RWPE2 (cell line): ENCODE measurements at regions not wholly inside any gene's neighbourhood (a gene's known extent, or its start where the extent isn't known, plus 50 kb on each side); places are given as distances from the start of the nearest gene placed in this dataset.

ENCODE experiments used
- ATAC-seq: fragments of 200-7000 bp; cut with Tn5 transposase; 3 replicates; pipeline ENCODE4 v1.9.1; 2021; ENCODE audit warnings: low read depth
- DNase-seq: peaks from one replicate; pipeline ENCODE4 v3.0.0-alpha.2; 2020; ENCODE audit warnings: low spot score
- H3K27ac ChIP-seq: fragments of 450-650 bp; 2 replicates; pipeline ENCODE4 v1.5.1; 2017; ENCODE audit warnings: mild to moderate bottlenecking; ENCODE audit not compliant: poor library complexity, severe bottlenecking
- H3K27me3 ChIP-seq: fragments of 250-450 bp; sonication (Bioruptor Pico); 2 replicates; pipeline ENCODE4 v1.5.1; 2021; ENCODE audit warnings: mild to moderate bottlenecking, moderate library complexity; ENCODE audit not compliant: insufficient read depth, poor library complexity, severe bottlenecking
- H3K36me3 ChIP-seq: fragments of 250-450 bp; sonication (Bioruptor Pico); 2 replicates; pipeline ENCODE4 v1.5.1; 2020; ENCODE audit warnings: low read depth, mild to moderate bottlenecking, moderate library complexity
- H3K4me1 ChIP-seq: fragments of 250-450 bp; sonication (Bioruptor Pico); 2 replicates; pipeline ENCODE4 v1.5.1; 2021; ENCODE audit warnings: mild to moderate bottlenecking, moderate library complexity; ENCODE audit not compliant: insufficient read depth, poor library complexity, severe bottlenecking
- H3K4me3 ChIP-seq: fragments of 250-450 bp; sonication (Bioruptor Pico); 2 replicates; pipeline ENCODE4 v1.5.1; 2021; ENCODE audit warnings: mild to moderate bottlenecking, moderate library complexity; ENCODE audit not compliant: severe bottlenecking
- H3K9me3 ChIP-seq: fragments of 250-450 bp; sonication (Bioruptor Pico); 2 replicates; pipeline ENCODE4 v1.5.1; 2021; ENCODE audit warnings: mild to moderate bottlenecking, moderate library complexity; ENCODE audit not compliant: severe bottlenecking
- TF ChIP-seq, protein P1 (sequence below): fragments of 450-650 bp; IDR thresholded peaks from one replicate; pipeline ENCODE4 v1.5.1; 2017; ENCODE audit warnings: mild to moderate bottlenecking, moderate library complexity; ENCODE audit not compliant: poor library complexity, severe bottlenecking

DNA sequence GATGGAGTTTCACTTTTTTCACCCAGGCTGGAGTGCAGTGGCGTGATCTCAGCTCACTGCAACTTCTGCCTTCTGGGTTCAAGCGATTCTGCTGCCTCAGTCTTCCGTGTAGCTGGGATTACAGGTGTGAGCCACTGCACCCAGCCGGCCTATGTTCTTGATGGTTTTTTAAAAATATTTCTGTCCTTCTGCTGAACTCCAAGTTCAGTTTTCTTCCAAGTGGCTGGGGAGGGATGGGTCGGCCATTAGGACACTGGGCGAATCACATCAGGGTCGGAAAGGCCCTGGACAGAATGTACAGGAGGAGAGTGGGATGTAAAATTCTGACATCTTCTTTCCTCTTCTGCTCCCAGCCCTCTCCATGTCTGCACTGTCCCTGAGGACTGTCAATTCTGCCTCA lies 289.6 kb downstream of the PTPRU start:
- Histone ChIP-seq H3K27ac (no peak overlapping the region), H3K4me3 (no peak overlapping the region), H3K9me3 (peaks cover 11% of the 10 kb centered on the region), H3K36me3 (no peaks in the 10 kb centered on the region), H3K27me3 (peaks cover 7% of the 10 kb centered on the region), H3K4me1 (no peaks in the 10 kb centered on the region)
- TF ChIP-seq, protein P1, sequence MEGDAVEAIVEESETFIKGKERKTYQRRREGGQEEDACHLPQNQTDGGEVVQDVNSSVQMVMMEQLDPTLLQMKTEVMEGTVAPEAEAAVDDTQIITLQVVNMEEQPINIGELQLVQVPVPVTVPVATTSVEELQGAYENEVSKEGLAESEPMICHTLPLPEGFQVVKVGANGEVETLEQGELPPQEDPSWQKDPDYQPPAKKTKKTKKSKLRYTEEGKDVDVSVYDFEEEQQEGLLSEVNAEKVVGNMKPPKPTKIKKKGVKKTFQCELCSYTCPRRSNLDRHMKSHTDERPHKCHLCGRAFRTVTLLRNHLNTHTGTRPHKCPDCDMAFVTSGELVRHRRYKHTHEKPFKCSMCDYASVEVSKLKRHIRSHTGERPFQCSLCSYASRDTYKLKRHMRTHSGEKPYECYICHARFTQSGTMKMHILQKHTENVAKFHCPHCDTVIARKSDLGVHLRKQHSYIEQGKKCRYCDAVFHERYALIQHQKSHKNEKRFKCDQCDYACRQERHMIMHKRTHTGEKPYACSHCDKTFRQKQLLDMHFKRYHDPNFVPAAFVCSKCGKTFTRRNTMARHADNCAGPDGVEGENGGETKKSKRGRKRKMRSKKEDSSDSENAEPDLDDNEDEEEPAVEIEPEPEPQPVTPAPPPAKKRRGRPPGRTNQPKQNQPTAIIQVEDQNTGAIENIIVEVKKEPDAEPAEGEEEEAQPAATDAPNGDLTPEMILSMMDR, result no peak
- no peak for ATAC-seq
- DNase-seq, result no peak

DNA sequence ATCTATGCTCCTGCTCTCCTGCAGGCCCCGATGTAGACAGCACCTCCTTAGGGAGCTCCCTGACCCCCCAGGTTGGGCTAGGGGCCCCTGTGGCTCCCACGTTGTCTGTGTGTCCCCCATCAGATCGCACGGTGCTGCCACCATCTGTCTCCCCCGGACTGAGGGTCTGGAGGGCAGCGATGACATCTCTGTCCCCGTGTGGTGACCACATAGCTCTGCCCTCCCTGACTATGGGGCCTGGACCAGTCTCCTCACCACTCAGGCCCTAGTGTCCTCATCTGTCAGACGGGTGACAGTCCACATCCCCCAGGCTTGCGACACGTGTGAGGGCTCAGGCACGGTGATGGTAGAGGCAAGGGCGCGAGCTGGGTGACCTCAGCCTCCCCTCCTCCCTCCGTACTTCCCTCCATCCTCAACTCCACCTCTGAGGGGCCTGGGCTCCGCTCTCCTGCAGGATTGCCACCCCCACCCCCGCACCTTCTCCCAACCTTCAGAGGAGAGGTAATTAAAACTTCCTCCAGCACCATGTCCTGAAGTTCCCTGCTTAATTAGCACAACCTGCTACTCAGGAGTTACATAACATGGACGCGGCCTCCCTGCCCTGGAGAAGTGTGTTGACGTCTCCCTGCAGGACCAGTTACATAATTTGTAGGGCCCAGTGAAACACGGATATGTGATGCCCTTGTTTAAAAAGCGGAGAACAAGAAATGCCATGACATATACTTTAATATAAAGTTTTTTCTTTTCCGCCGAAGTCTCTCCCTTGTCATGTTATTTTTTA lies 288.2 kb downstream of the PTPRU start:
- Histone ChIP-seq H3K27ac (no peak overlapping the region), H3K4me1 (no peaks in the 10 kb centered on the region), H3K4me3 (no peak overlapping the region), H3K9me3 (peaks cover 6% of the 10 kb centered on the region), H3K27me3 (peaks cover 7% of the 10 kb centered on the region), H3K36me3 (no peaks in the 10 kb centered on the region)
- DNase-seq (peak; percentile 24), ATAC-seq (no peak)
- TF ChIP-seq, protein P1, result no peak

DNA sequence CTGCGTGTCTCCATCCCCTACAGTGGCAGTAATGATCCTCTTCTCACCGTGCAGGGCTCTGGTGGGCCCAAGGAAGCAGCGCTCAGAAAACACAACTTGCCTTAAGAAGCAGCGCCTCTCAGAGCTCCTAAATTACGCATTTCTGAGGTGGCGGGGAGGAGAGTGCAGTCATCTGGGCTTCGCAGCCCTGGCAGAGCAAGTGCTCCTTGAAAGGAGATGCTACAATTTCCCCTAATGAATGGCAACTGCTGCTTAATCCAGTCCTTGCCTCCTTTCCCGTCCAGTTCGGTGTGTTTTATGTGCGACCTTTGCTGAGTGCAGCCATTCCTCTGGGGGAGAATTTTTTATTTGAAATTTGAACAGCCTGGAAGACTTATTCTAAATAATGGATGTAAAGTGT lies 287.3 kb downstream of the PTPRU start:
- DNase-seq, result no peak
- H3K9me3 ChIP-seq, result no peaks in the 10 kb centered on the region
- no peak overlapping the region for H3K4me3 ChIP-seq
- H3K4me1 ChIP-seq, result no peaks in the 10 kb centered on the region
- H3K36me3 ChIP-seq, result no peaks in the 10 kb centered on the region
- H3K27me3 ChIP-seq, result peaks cover 7% of the 10 kb centered on the region
- H3K27ac ChIP-seq, result no peak overlapping the region
- TF ChIP-seq, protein P1, result no peak
- no peak for ATAC-seq

DNA sequence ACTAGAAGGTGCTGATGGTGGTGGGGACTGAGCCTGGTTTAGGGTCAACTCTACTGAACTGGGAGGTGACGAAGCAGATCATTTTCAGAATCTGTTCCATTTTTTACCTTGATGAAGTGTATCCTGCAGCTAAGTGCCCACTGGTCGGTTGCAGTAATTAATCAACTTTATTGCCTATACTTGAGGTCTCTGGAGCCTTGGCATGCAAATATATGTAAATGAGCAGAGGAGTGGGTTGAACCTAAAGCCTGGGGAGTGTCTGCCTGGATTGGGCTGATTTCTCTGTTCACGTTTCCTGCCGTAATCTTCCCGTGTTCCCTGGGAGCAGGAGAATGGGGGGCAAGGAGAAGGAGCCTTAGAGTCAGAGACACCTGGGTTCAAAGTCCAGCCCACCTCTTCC lies 286.8 kb downstream of the PTPRU start:
- Histone ChIP-seq H3K27ac (no peak overlapping the region), H3K4me3 (no peak overlapping the region), H3K9me3 (no peaks in the 10 kb centered on the region), H3K36me3 (no peaks in the 10 kb centered on the region), H3K27me3 (peaks cover 7% of the 10 kb centered on the region), H3K4me1 (no peaks in the 10 kb centered on the region)
- ATAC-seq, result no peak
- TF ChIP-seq, protein P1, result no peak
- no peak for DNase-seq
